T-helper 2 cell treated with Interferon-gamma antibody and Interleukin-4, amounts not matched to agents 5 μg/mL and 100 μg/mL, for 36 hours (primary cell): ENCODE measurements at regions not wholly inside any gene's neighbourhood (a gene's known extent, or its start where the extent isn't known, plus 50 kb on each side); places are given as distances from the start of the nearest gene placed in this dataset.

ENCODE experiments used
- DNase-seq: peaks from one replicate; pipeline ENCODE4 v3.0.0; 2021; ENCODE audit warnings: low spot score
- H3K27ac Mint-ChIP-seq: one replicate; pipeline ENCODE4 v1.8.0; 2021; ENCODE audit warnings: mild to moderate bottlenecking, mixed read lengths
- H3K27me3 Mint-ChIP-seq: one replicate; pipeline ENCODE4 v1.8.0; 2021; ENCODE audit warnings: low read depth, mixed read lengths
- H3K36me3 Mint-ChIP-seq: one replicate; pipeline ENCODE4 v1.8.0; 2021; ENCODE audit warnings: low read depth, mixed read lengths
- H3K4me1 Mint-ChIP-seq: one replicate; pipeline ENCODE4 v1.8.0; 2021; ENCODE audit warnings: low read depth, mixed read lengths
- H3K4me3 Mint-ChIP-seq: one replicate; pipeline ENCODE4 v1.8.0; 2022; ENCODE audit warnings: mild to moderate bottlenecking, moderate library complexity, mixed read lengths
- H3K9me3 Mint-ChIP-seq: one replicate; pipeline ENCODE4 v1.8.0; 2021; ENCODE audit warnings: mixed read lengths

GRCh38 chr2:129895526-129896082 lies 83.9 kb upstream of the RAB6C start:
- H3K4me1 Mint-ChIP-seq = no peaks in the 10 kb centered on the region
- DNase-seq = no peak
- no peak overlapping the region for H3K4me3 Mint-ChIP-seq
- H3K9me3 Mint-ChIP-seq = no peaks in the 10 kb centered on the region
- peaks cover 9% of the 10 kb centered on the region for H3K27me3 Mint-ChIP-seq
- H3K27ac Mint-ChIP-seq = no peak overlapping the region
- H3K36me3 Mint-ChIP-seq = no peaks in the 10 kb centered on the region

GRCh38 chr2:129896226-129897100 lies 83.0 kb upstream of the RAB6C start:
- Mint-ChIP-seq H3K27ac (no peak overlapping the region), H3K9me3 (no peaks in the 10 kb centered on the region), H3K27me3 (peaks cover 9% of the 10 kb centered on the region), H3K4me1 (no peaks in the 10 kb centered on the region), H3K36me3 (no peaks in the 10 kb centered on the region), H3K4me3 (no peak overlapping the region)
- DNase-seq = no peak

GRCh38 chr2:129901754-129902415 lies 77.6 kb upstream of the RAB6C start:
- no peak for DNase-seq
- H3K4me3 Mint-ChIP-seq = no peak overlapping the region
- H3K4me1 Mint-ChIP-seq = no peaks in the 10 kb centered on the region

GRCh38 chr2:129902731-129903585 lies 76.5 kb upstream of the RAB6C start:
- Mint-ChIP-seq H3K4me1 (no peaks in the 10 kb centered on the region), H3K4me3 (no peak overlapping the region), H3K27ac (no peak overlapping the region), H3K9me3 (no peaks in the 10 kb centered on the region), H3K27me3 (peaks cover 9% of the 10 kb centered on the region), H3K36me3 (no peaks in the 10 kb centered on the region)
- no peak for DNase-seq

More at GRCh38 chr2:129901754-129902415, 77.6 kb upstream of the RAB6C start:
- no peaks in the 10 kb centered on the region for H3K36me3 Mint-ChIP-seq
- no peak overlapping the region for H3K27ac Mint-ChIP-seq
- H3K9me3 Mint-ChIP-seq = no peaks in the 10 kb centered on the region
- H3K27me3 Mint-ChIP-seq = peaks cover 9% of the 10 kb centered on the region

- H3K4me1 Mint-ChIP-seq = no peaks in the 10 kb centered on the region
These were observed 75.7 kb upstream of the RAB6C start for GRCh38 chr2:129903586-129904425.

GRCh38 chr2:129904532-129905446 lies 74.7 kb upstream of the RAB6C start:
- Mint-ChIP-seq H3K27me3 (peaks cover 6% of the 10 kb centered on the region), H3K36me3 (no peaks in the 10 kb centered on the region), H3K4me1 (no peaks in the 10 kb centered on the region), H3K4me3 (no peak overlapping the region), H3K9me3 (no peaks in the 10 kb centered on the region), H3K27ac (no peak overlapping the region)
- no peak for DNase-seq

More at GRCh38 chr2:129903586-129904425, 75.7 kb upstream of the RAB6C start:
- Mint-ChIP-seq H3K9me3 (no peaks in the 10 kb centered on the region), H3K27ac (no peak overlapping the region), H3K4me3 (no peak overlapping the region), H3K36me3 (no peaks in the 10 kb centered on the region), H3K27me3 (peaks cover 9% of the 10 kb centered on the region)
- no peak for DNase-seq

GRCh38 chr2:129905664-129906081 lies 73.8 kb upstream of the RAB6C start:
- Mint-ChIP-seq H3K4me3 (no peak overlapping the region), H3K36me3 (no peaks in the 10 kb centered on the region), H3K9me3 (no peaks in the 10 kb centered on the region), H3K27ac (no peak overlapping the region), H3K4me1 (no peaks in the 10 kb centered on the region), H3K27me3 (no peaks in the 10 kb centered on the region)
- DNase-seq = no peak

- Mint-ChIP-seq H3K36me3 (no peaks in the 10 kb centered on the region), H3K4me3 (no peak overlapping the region), H3K27ac (no peak overlapping the region), H3K9me3 (no peaks in the 10 kb centered on the region), H3K27me3 (no peaks in the 10 kb centered on the region), H3K4me1 (no peaks in the 10 kb centered on the region)
- DNase-seq = no peak
These were observed 73.2 kb upstream of the RAB6C start for GRCh38 chr2:129906139-129906860.

GRCh38 chr2:129906861-129907235 lies 72.6 kb upstream of the RAB6C start:
- H3K27ac Mint-ChIP-seq = no peak overlapping the region
- no peaks in the 10 kb centered on the region for H3K27me3 Mint-ChIP-seq
- H3K9me3 Mint-ChIP-seq = no peaks in the 10 kb centered on the region
- H3K36me3 Mint-ChIP-seq = no peaks in the 10 kb centered on the region
- no peak overlapping the region for H3K4me3 Mint-ChIP-seq
- H3K4me1 Mint-ChIP-seq = no peaks in the 10 kb centered on the region
- DNase-seq = no peak

- no peak for DNase-seq
- H3K27me3 Mint-ChIP-seq = no peaks in the 10 kb centered on the region
- no peak overlapping the region for H3K4me3 Mint-ChIP-seq
- no peaks in the 10 kb centered on the region for H3K9me3 Mint-ChIP-seq
- no peak overlapping the region for H3K27ac Mint-ChIP-seq
- H3K36me3 Mint-ChIP-seq = no peaks in the 10 kb centered on the region
- no peaks in the 10 kb centered on the region for H3K4me1 Mint-ChIP-seq
These were observed 72.0 kb upstream of the RAB6C start for GRCh38 chr2:129907256-129907998.

GRCh38 chr2:129908721-129909373 lies 70.6 kb upstream of the RAB6C start:
- no peaks in the 10 kb centered on the region for H3K27me3 Mint-ChIP-seq
- no peaks in the 10 kb centered on the region for H3K36me3 Mint-ChIP-seq
- no peaks in the 10 kb centered on the region for H3K9me3 Mint-ChIP-seq
- no peaks in the 10 kb centered on the region for H3K4me1 Mint-ChIP-seq
- no peak overlapping the region for H3K27ac Mint-ChIP-seq
- no peak for DNase-seq
- no peak overlapping the region for H3K4me3 Mint-ChIP-seq
